MM.1S (cell line): ENCODE measurements at regions not wholly inside any gene's neighbourhood (a gene's known extent, or its start where the extent isn't known, plus 50 kb on each side); places are given as distances from the start of the nearest gene placed in this dataset.

Source experiments
- DNase-seq: peaks from one replicate; pipeline ENCODE4 v3.0.0-alpha.2; 2015
- H2AFZ ChIP-seq: fragments of 300-600 bp; sonication (generic); 2 replicates; pipeline ENCODE4 v1.6.0; 2016; ENCODE audit warnings: antibody characterized with exemption, low read length
- H3F3A ChIP-seq: fragments of 300-600 bp; sonication (generic); 2 replicates; pipeline ENCODE4 v1.6.1; 2016; ENCODE audit warnings: mild to moderate bottlenecking, antibody characterized with exemption, low read length, moderate library complexity, mixed read lengths; ENCODE audit not compliant: insufficient read depth
- H3K27ac ChIP-seq: fragments of 300-600 bp; sonication (generic); 2 replicates; pipeline ENCODE4 v1.5.1; 2016; ENCODE audit warnings: mild to moderate bottlenecking, low read length
- H3K27me3 ChIP-seq: fragments of 300-600 bp; sonication (generic); replicated peaks from 2 replicates; pipeline ENCODE4 v1.6.0; 2016; ENCODE audit warnings: low read length; ENCODE audit not compliant: insufficient read depth
- H3K36me3 ChIP-seq: fragments of 300-600 bp; sonication (generic); replicated peaks from 2 replicates; pipeline ENCODE4 v1.6.1; 2016; ENCODE audit warnings: mild to moderate bottlenecking, low read length, mixed read lengths; ENCODE audit not compliant: insufficient read depth
- H3K4me1 ChIP-seq: fragments of 300-600 bp; sonication (generic); 2 replicates; pipeline ENCODE4 v1.6.1; 2016; ENCODE audit warnings: low read length, mixed read lengths
- H3K4me2 ChIP-seq: fragments of 300-600 bp; sonication (generic); 2 replicates; pipeline ENCODE4 v1.6.0; 2016; ENCODE audit warnings: low read depth, low read length
- H3K4me3 ChIP-seq: fragments of 300-600 bp; sonication (generic); 2 replicates; pipeline ENCODE4 v1.5.1; 2016; ENCODE audit warnings: low read length, mixed read lengths
- H3K79me2 ChIP-seq: fragments of 300-600 bp; sonication (generic); 2 replicates; pipeline ENCODE4 v1.6.1; 2016; ENCODE audit warnings: mixed run types, low read length, mixed read lengths
- H3K9ac ChIP-seq: fragments of 300-600 bp; sonication (generic); 2 replicates; pipeline ENCODE4 v1.6.1; 2016; ENCODE audit warnings: low read length, mixed read lengths
- H3K9me2 ChIP-seq: fragments of 300-600 bp; sonication (generic); replicated peaks from 2 replicates; pipeline ENCODE4 v1.6.1; 2016; ENCODE audit warnings: mild to moderate bottlenecking, low read length, mixed read lengths; ENCODE audit not compliant: insufficient read depth
- H3K9me3 ChIP-seq: fragments of 300-600 bp; sonication (generic); replicated peaks from 2 replicates; pipeline ENCODE4 v1.6.1; 2016; ENCODE audit warnings: mild to moderate bottlenecking, low read length, mixed read lengths; ENCODE audit not compliant: insufficient read depth
- H4K20me1 ChIP-seq: fragments of 300-600 bp; sonication (generic); 2 replicates; pipeline ENCODE4 v1.6.1; 2016; ENCODE audit warnings: mild to moderate bottlenecking, low read length, moderate library complexity, mixed read lengths; ENCODE audit not compliant: insufficient read depth
- EZH2 ChIP-seq: fragments of 300-600 bp; sonication (generic); optimal IDR thresholded peaks from 2 replicates; pipeline ENCODE3; 2017; ENCODE audit warnings: low read depth, mild to moderate bottlenecking, antibody characterized with exemption, low read length, mixed read lengths
- EZH2phosphoT487 ChIP-seq: fragments of 300-600 bp; sonication (generic); IDR thresholded peaks from 2 replicates; pipeline ENCODE4 v1.6.1; 2018; ENCODE audit warnings: antibody characterized with exemption, low read length
- TF ChIP-seq, protein P1 (sequence below): fragments of 300-600 bp; sonication (generic); IDR thresholded peaks from 2 replicates; pipeline ENCODE4 v1.5.1; 2016; ENCODE audit warnings: antibody characterized with exemption, low read length, mixed read lengths

DNA sequence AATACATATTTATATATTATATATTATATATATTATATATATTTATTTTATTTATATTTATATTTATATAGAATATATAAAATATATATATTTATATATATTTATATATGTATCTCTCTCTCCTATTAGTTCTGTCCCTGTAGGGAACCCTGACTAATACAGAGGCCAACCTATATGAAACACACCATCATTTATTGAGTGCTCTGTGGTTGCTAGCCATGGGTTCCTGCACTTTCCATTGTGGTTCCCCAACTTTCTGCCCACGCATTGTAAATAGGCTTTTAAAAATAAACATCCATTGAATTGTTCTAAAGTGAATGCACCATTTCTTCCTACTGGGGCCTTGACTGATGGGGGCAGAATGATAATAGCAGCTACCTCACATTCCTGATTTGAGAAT, 93.8 kb upstream of the SESN3 start:
- Histone ChIP-seq H3K4me1 (peaks cover 10% of the 10 kb centered on the region), H3K4me2 (no peak overlapping the region), H3K9me3 (no peaks in the 10 kb centered on the region), H3K36me3 (no peaks in the 10 kb centered on the region), H3F3A (no peaks in the 10 kb centered on the region), H3K27ac (no peak overlapping the region), H2AFZ (no peak overlapping the region), H3K4me3 (no peak overlapping the region), H3K27me3 (no peaks in the 10 kb centered on the region), H3K9me2 (no peaks in the 10 kb centered on the region), H3K9ac (no peak overlapping the region), H4K20me1 (no peaks in the 10 kb centered on the region), H3K79me2 (no peaks in the 10 kb centered on the region)
- no peak for TF ChIP-seq EZH2
- TF ChIP-seq, protein P1, sequence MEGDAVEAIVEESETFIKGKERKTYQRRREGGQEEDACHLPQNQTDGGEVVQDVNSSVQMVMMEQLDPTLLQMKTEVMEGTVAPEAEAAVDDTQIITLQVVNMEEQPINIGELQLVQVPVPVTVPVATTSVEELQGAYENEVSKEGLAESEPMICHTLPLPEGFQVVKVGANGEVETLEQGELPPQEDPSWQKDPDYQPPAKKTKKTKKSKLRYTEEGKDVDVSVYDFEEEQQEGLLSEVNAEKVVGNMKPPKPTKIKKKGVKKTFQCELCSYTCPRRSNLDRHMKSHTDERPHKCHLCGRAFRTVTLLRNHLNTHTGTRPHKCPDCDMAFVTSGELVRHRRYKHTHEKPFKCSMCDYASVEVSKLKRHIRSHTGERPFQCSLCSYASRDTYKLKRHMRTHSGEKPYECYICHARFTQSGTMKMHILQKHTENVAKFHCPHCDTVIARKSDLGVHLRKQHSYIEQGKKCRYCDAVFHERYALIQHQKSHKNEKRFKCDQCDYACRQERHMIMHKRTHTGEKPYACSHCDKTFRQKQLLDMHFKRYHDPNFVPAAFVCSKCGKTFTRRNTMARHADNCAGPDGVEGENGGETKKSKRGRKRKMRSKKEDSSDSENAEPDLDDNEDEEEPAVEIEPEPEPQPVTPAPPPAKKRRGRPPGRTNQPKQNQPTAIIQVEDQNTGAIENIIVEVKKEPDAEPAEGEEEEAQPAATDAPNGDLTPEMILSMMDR = no peak
- TF ChIP-seq EZH2phosphoT487 = no peak
- DNase-seq = no peak

DNA sequence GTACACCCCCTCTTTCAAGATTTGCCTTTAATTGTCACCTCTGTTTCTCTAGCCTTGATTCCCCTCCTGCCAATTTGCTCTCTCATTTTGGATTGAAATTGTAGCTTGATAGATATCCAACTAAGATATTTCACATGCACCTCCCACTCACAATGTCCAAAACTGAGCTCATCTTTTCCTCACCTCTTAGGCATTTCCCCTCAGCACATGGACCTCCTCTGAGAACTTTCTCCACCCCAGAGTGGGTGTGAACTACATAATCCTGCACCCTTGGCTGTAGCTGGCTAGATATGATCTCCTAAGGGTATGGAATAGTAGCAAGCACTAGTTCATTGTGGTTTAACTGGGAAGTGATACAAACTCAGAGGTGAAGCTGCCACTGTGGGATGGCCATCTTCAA, 91.5 kb upstream of the SESN3 start:
- no peak overlapping the region for H3K4me3 ChIP-seq
- no peak for DNase-seq
- H3K9ac ChIP-seq = no peak overlapping the region
- no peaks in the 10 kb centered on the region for H3K9me3 ChIP-seq
- no peaks in the 10 kb centered on the region for H3F3A ChIP-seq
- TF ChIP-seq, protein P1 = no peak
- no peak for TF ChIP-seq EZH2
- H4K20me1 ChIP-seq = no peaks in the 10 kb centered on the region
- no peaks in the 10 kb centered on the region for H3K4me1 ChIP-seq
- H3K27me3 ChIP-seq = no peaks in the 10 kb centered on the region; the same call in 1 of the 2 replicates
- H3K36me3 ChIP-seq = no peaks in the 10 kb centered on the region
- H3K4me2 ChIP-seq = no peak overlapping the region
- no peaks in the 10 kb centered on the region for H3K9me2 ChIP-seq
- H3K79me2 ChIP-seq = no peaks in the 10 kb centered on the region
- H2AFZ ChIP-seq = no peak overlapping the region
- H3K27ac ChIP-seq = no peak overlapping the region

DNA sequence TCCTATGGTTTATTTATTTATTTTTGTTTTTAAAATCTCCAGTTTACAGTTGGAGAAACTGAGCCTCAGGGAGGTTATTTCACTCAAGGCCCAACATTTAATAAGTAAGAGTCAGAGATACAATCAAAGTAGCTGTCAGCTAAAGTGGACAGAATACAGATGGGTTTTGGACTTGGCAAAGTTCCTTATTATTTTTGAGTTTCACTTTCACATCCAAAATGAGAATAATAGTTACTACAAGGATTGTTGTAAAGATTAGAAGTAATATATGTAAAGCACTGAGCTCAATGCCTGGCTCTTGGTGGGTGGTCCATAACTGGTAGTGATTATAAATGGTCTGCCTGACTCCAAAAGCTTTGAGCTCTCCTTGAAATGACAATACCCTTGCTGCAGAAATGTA, 87.5 kb upstream of the SESN3 start:
- no peaks in the 10 kb centered on the region for H3K79me2 ChIP-seq
- H3K4me3 ChIP-seq = no peak overlapping the region
- no peaks in the 10 kb centered on the region for H3K4me1 ChIP-seq
- no peaks in the 10 kb centered on the region for H4K20me1 ChIP-seq
- H3F3A ChIP-seq = no peaks in the 10 kb centered on the region
- no peaks in the 10 kb centered on the region for H3K9me2 ChIP-seq
- no peak overlapping the region for H3K4me2 ChIP-seq
- H3K9me3 ChIP-seq = no peaks in the 10 kb centered on the region
- no peak overlapping the region for H3K9ac ChIP-seq
- no peak overlapping the region for H2AFZ ChIP-seq
- H3K27ac ChIP-seq = no peak overlapping the region
- H3K36me3 ChIP-seq = no peaks in the 10 kb centered on the region
- TF ChIP-seq, protein P1 = no peak
- no peak for TF ChIP-seq EZH2phosphoT487
- no peak for TF ChIP-seq EZH2
- no peak for DNase-seq
- H3K27me3 ChIP-seq = no peaks in the 10 kb centered on the region; the same call in 1 of the 2 replicates
